GM19025 (cell line): ENCODE measurements at regions not wholly inside any gene's neighbourhood (a gene's known extent, or its start where the extent isn't known, plus 50 kb on each side); places are given as distances from the start of the nearest gene placed in this dataset.
"Not testable (repeated sequence)": the region's sequence is repeated elsewhere in the genome, so short reads cannot be mapped to it uniquely, and the experiment has no call there.

ENCODE experiments used
- ATAC-seq: cut with Tn5 transposase; IDR thresholded peaks from one replicate; pipeline ENCODE4 v1.9.1; 2021; ENCODE audit warnings: mild to moderate bottlenecking, low read depth, moderate library complexity; ENCODE audit not compliant: unreplicated experiment

- ATAC-seq: no peak
Observed at GRCh38 chr4:58111818-58112217, 1001.6 kb upstream of the IGFBP7 start.

DNA sequence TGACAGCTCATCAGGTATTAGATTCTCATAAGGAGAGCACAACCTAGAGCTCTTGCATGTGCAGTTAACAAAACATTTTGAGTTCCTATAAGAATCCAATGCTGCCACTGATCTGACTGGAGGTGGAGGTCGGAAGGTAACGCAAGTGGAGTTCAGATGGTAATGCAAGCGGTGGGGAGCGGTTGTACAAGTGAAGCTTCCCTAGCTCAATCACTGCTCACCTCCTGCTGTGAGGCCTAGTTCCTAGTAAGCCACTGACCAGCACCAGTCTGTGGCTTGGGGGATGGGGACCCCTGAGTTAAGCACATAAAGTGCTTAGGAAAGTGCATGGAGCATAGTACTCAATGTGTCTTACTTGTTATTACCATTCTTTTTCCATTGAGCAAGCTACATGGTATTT, 983.2 kb upstream of the IGFBP7 start:
- no peak for ATAC-seq

- no peak for ATAC-seq
Observed at GRCh38 chr4:58090539-58090938, 980.4 kb upstream of the IGFBP7 start.

- ATAC-seq: no peak
Observed at GRCh38 chr4:58081356-58081755, 971.2 kb upstream of the IGFBP7 start.

DNA sequence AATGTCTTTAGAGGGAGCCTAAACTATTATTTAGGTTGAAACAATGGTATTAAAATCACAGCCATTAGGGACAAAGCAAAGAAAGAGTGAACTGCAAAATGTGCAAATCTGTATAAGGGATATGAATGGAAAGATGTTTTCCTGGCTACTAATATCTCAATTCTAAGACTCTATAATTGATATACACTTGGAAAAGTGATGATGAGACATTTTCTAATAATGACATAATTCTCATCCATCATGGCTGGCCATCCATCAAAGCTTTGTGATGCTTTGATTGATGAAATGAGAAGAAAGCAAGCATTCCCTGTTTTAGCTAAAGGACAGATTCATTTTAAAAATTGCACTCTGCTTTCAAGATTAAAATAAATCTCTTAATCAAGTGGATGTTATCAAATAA, 965.5 kb upstream of the IGFBP7 start:
- ATAC-seq: no peak

DNA sequence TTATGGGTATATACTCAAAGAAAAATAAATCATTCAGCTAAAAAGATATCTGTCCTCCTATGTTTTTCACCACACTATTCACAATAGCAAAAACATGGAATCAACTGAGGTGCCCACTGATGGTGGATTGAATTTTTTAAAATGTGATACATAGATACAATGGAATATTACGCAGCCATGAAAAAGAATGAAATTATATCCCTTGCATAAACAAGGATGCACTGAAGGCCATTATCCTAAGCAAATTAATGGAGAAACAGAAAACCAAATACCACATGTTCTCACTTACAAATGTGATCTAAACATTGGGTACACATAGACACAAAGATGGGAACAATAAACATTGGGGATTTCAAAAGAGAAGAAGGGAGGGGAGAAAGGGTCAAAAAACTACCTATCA, 964.2 kb upstream of the IGFBP7 start:
- no peak for ATAC-seq

GRCh38 chr4:58070726-58071125, 960.5 kb upstream of the IGFBP7 start:
- ATAC-seq: no peak

- no peak for ATAC-seq
Observed at GRCh38 chr4:58064653-58065052, 954.5 kb upstream of the IGFBP7 start.

GRCh38 chr4:58063404-58064160, 953.4 kb upstream of the IGFBP7 start:
- ATAC-seq: no peak

DNA sequence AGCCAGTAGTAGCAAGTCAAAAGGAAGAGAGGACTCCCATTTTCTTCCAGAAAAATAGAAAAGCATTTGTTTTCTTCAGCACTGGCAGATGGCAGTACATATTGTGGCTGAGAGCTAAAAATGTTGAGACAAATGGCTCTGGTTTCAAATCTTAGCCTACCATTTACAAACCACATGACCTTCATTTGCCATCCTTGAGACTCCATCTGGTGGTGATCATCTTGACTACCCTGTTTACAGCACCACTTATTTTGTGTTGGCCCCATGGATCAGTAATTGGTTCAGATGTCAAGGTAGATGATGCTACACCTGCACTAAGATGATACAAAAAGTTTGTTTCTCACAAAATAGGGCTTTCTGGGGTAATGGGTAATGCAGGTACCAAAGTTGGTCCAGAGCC, 951.8 kb upstream of the IGFBP7 start:
- ATAC-seq: no peak

DNA sequence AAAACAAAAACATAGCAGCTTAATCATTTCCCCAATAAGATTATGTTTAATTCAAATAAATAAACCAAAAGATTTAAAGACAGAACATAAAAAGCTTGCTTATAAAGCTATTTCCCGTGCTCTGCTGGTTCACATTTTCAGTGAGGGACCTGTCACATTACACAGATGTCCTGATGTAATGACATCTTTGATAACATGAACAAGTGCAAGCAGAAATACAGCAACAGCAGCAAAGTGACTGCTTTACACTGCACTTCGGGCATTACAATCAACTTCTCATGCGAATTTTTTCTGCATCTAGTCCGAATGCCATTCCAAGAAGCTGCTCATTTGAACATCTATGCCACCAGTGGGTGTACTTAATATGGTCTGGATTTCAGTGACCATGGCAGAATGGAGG, 940.3 kb upstream of the IGFBP7 start:
- ATAC-seq: no peak

GRCh38 chr4:58048491-58048890, 938.3 kb upstream of the IGFBP7 start:
- no peak for ATAC-seq

DNA sequence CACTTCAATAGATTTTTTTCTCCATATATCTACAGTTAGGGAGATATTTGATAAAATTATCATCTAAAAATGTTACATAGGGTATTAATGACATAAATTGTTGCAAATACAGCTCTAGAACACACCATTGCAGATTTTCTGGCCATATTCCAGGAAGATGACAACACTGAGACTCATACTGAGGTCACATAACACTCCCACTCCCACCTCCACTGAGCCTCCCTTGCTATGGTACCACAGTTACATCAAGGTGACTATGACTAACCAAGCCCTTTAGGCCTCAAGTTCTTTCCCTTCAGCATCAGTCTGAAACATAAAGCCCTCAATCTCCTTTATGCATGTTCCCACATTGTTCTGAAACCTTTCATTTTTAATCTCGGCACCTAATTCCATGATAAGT, 932.0 kb upstream of the IGFBP7 start:
- ATAC-seq: no peak

- no peak for ATAC-seq
Observed at GRCh38 chr4:57993944-57994343, 883.8 kb upstream of the IGFBP7 start.

- no peak for ATAC-seq
Observed at GRCh38 chr4:57989430-57989829, 879.2 kb upstream of the IGFBP7 start.

- no peak for ATAC-seq
Observed at GRCh38 chr4:57985161-57985560, 875.0 kb upstream of the IGFBP7 start.

- no peak for ATAC-seq
Observed at GRCh38 chr4:57981123-57981522, 870.9 kb upstream of the IGFBP7 start.

DNA sequence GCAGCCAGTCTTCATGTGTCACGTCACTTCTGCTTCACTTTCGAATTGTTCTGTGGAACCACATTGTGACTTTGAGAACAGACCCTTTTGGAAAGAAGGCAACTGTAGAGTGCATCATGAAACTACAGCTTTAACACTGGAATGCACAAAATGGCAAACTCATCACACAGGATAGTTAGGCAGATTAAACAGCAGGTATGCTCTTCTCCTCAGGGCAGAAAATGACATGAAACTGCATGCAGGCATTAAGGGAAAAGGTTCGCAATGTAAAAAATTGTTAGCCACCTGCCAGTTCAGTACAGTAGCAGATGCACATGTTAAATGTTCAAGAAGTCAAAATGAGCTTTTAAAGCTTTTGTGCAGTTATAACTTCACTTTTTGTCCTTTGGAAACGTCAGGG, 864.6 kb upstream of the IGFBP7 start:
- no peak for ATAC-seq

DNA sequence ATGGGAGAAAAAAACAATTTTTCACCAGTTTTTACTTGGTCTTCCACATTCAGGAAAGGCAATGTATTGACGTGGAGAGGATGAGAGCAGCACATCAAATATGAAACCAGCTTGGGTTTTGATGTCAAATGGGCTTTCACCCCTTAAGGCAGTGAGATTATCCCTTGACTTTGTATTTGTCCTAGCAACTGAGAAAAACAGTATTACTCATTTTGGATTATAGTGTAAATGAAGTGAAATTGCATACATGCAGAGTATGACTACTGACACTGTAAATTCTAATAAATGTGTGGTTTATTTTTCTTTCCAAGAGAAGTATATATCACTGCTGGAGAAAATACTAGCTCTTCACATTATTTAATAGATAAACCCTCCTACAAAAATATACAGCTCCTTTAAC, 863.6 kb upstream of the IGFBP7 start:
- ATAC-seq: no peak

DNA sequence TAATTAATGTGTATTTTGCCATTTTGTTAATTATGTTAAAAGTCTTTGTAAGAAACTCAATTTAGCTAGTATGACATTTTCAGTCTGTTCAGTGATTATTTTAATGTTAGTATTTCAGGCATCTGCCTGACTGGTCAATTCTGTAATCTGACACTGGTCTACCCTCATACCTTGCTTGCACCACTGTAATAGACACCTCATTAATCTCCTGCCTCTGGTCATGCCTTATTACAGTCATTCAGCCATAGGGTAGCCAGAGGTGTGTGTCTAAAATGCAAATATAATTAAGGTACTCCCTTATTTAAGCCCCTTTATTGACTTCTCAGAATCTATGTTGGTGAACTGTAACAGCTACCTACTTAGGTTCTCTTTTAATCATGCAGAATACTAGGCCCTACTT, 861.1 kb upstream of the IGFBP7 start:
- no peak for ATAC-seq

- no peak for ATAC-seq
Observed at GRCh38 chr4:57966987-57967760, 857.0 kb upstream of the IGFBP7 start.

- not testable (repeated sequence) for ATAC-seq
Observed at GRCh38 chr4:57965431-57965830, 855.2 kb upstream of the IGFBP7 start.
